C4-2B (cell line): ENCODE measurements at regions not wholly inside any gene's neighbourhood (a gene's known extent, or its start where the extent isn't known, plus 50 kb on each side); places are given as distances from the start of the nearest gene placed in this dataset.
"Not testable (repeated sequence)": the region's sequence is repeated elsewhere in the genome, so short reads cannot be mapped to it uniquely, and the experiment has no call there.

Experiments used
- H3K27ac ChIP-seq: fragments of 450-650 bp; 2 replicates; pipeline ENCODE4 v1.5.1; 2017
- CTCF ChIP-seq: fragments of 450-650 bp; conservative IDR thresholded peaks from 2 replicates; pipeline ENCODE4 v1.5.1; 2017; ENCODE audit warnings: mild to moderate bottlenecking
- ZFX ChIP-seq: fragments of 450-650 bp; IDR thresholded peaks from 2 replicates; pipeline ENCODE4 v1.6.1; 2017

GRCh38 chr7:53611043-53611442 lies 575.6 kb downstream of the POM121L12 start:
- TF ChIP-seq ZFX (no peak), CTCF (no peak)
- H3K27ac ChIP-seq, result no peak overlapping the region

- no peak for TF ChIP-seq ZFX
- TF ChIP-seq CTCF, result no peak
- H3K27ac ChIP-seq, result no peak overlapping the region
These were observed 588.9 kb downstream of the POM121L12 start for GRCh38 chr7:53624356-53624755.

GRCh38 chr7:53628775-53629174 lies 593.3 kb downstream of the POM121L12 start:
- no peak for TF ChIP-seq ZFX
- H3K27ac ChIP-seq, result no peak overlapping the region

GRCh38 chr7:53635251-53635650 lies 599.8 kb downstream of the POM121L12 start:
- H3K27ac ChIP-seq, result not testable (repeated sequence)

- TF ChIP-seq CTCF (no peak), ZFX (no peak)
- no peak overlapping the region for H3K27ac ChIP-seq
These were observed 603.1 kb downstream of the POM121L12 start for GRCh38 chr7:53638517-53638916.

- no peak for TF ChIP-seq CTCF
- TF ChIP-seq ZFX, result no peak
- H3K27ac ChIP-seq, result no peak overlapping the region
These were observed 605.7 kb downstream of the POM121L12 start for GRCh38 chr7:53641091-53641490.

GRCh38 chr7:53642361-53642760 lies 606.9 kb downstream of the POM121L12 start:
- no peak for TF ChIP-seq CTCF
- no peak for TF ChIP-seq ZFX
- no peak overlapping the region for H3K27ac ChIP-seq

- no peak overlapping the region for H3K27ac ChIP-seq
- TF ChIP-seq ZFX (no peak), CTCF (no peak)
These were observed 607.4 kb downstream of the POM121L12 start for GRCh38 chr7:53642866-53643265.

GRCh38 chr7:53656881-53657280 lies 621.4 kb downstream of the POM121L12 start:
- TF ChIP-seq CTCF (no peak), ZFX (no peak)
- H3K27ac ChIP-seq, result no peak overlapping the region
